Keratinocyte (primary cell): ENCODE measurements at regions not wholly inside any gene's neighbourhood (a gene's known extent, or its start where the extent isn't known, plus 50 kb on each side); places are given as distances from the start of the nearest gene placed in this dataset.

ENCODE experiments used
- DNase-seq: peaks from one replicate; pipeline ENCODE4 v3.0.0-alpha.2; 2011; ENCODE audit warnings: low read depth, missing footprints, low spot score
- FAIRE-seq: peaks from 2 replicates; lab custom pipeline; 2011; peaks lifted over from hg19 to GRCh38; lab: Jason Lieb, UNC
- H2AFZ ChIP-seq: 2 replicates; pipeline ENCODE4 v1.6.0; 2012; ENCODE audit warnings: low read length, control low read depth, inconsistent platforms; ENCODE audit not compliant: control insufficient read depth
- H3K27ac ChIP-seq: 2 replicates; pipeline ENCODE4 v1.5.1; 2011; ENCODE audit warnings: low read length; ENCODE audit not compliant: control insufficient read depth, insufficient read depth
- H3K27me3 ChIP-seq: 3 replicates; pipeline ENCODE4 v1.6.0; 2011; ENCODE audit warnings: low read length; ENCODE audit not compliant: control insufficient read depth, insufficient read depth; ENCODE audit errors: extremely low read depth
- H3K36me3 ChIP-seq, 2 experiments: 2 replicates in 1 of 2; 3 replicates in 1 of 2; pipeline ENCODE4 v1.5.1; 2011; ENCODE audit warnings: low read length in 2 of 2, mild to moderate bottlenecking in 1 of 2; ENCODE audit not compliant: control insufficient read depth in 2 of 2, insufficient read depth in 2 of 2; ENCODE audit errors: extremely low read depth in 1 of 2
- H3K4me1 ChIP-seq: 3 replicates; pipeline ENCODE4 v1.5.1; 2011; ENCODE audit warnings: low read length; ENCODE audit not compliant: control insufficient read depth, insufficient read depth; ENCODE audit errors: extremely low read depth
- H3K4me2 ChIP-seq: 3 replicates; pipeline ENCODE4 v1.6.0; 2011; ENCODE audit warnings: low read depth, low read length; ENCODE audit not compliant: control insufficient read depth, insufficient read depth; ENCODE audit errors: extremely low read depth
- H3K4me3 ChIP-seq, 3 experiments: fragments of 200-600 bp in 1 of 3; sonication (generic) in 1 of 3; 2 replicates in 2 of 3; 3 replicates in 1 of 3; pipeline ENCODE4 v1.5.1; 2011 to 2016; ENCODE audit warnings: low read length in 3 of 3, mild to moderate bottlenecking in 3 of 3, control low read depth in 2 of 3, inconsistent platforms in 1 of 3, low read depth in 1 of 3, mixed read lengths in 1 of 3, mixed run types in 1 of 3, moderate library complexity in 1 of 3; ENCODE audit not compliant: control insufficient read depth in 2 of 3, insufficient read depth in 2 of 3; ENCODE audit errors: extremely low read depth in 1 of 3
- H3K79me2 ChIP-seq: 2 replicates; pipeline ENCODE4 v1.6.0; 2012; ENCODE audit warnings: low read length; ENCODE audit not compliant: control insufficient read depth, insufficient read depth
- H3K9ac ChIP-seq: 3 replicates; pipeline ENCODE4 v1.6.0; 2011; ENCODE audit warnings: low read length; ENCODE audit not compliant: control insufficient read depth, insufficient read depth; ENCODE audit errors: extremely low read depth
- H3K9me1 ChIP-seq: 3 replicates; pipeline ENCODE4 v1.6.0; 2011; ENCODE audit warnings: low read length; ENCODE audit not compliant: control insufficient read depth, insufficient read depth; ENCODE audit errors: extremely low read depth
- H3K9me3 ChIP-seq: 2 replicates; pipeline ENCODE4 v1.5.1; 2012; ENCODE audit warnings: low read depth, low read length; ENCODE audit not compliant: control insufficient read depth
- H4K20me1 ChIP-seq: 3 replicates; pipeline ENCODE4 v1.6.0; 2011; ENCODE audit warnings: low read length; ENCODE audit not compliant: control insufficient read depth, insufficient read depth; ENCODE audit errors: extremely low read depth
- EZH2 ChIP-seq: IDR thresholded peaks from one replicate; pipeline ENCODE4 v1.6.1; 2012; ENCODE audit warnings: inconsistent platforms, mild to moderate bottlenecking, low read length, moderate library complexity
- dilution Hi-C: fragments of 300-500 bp; cut with MboI; formaldehyde crosslinking; loops from one replicate; pipeline ENCODE4 v1.7.0; 2020; ENCODE audit warnings: low sequenced_read_pairs; ENCODE audit not compliant: extremely low pct_ligation_motif_present
- TF ChIP-seq, protein P1 (sequence below), 3 experiments: IDR thresholded peaks in 1 of 3; conservative IDR thresholded peaks in 1 of 3; optimal IDR thresholded peaks in 1 of 3; 2 replicates in 2 of 3; 3 replicates in 1 of 3; pipeline versions ENCODE3 to v1.5.1; 2011; ENCODE audit warnings: low read length in 3 of 3, mild to moderate bottlenecking in 3 of 3, moderate library complexity in 2 of 3, control low read depth in 1 of 3, inconsistent platforms in 1 of 3; ENCODE audit not compliant: insufficient read depth in 2 of 3; ENCODE audit errors: extremely low read depth in 1 of 3

DNA sequence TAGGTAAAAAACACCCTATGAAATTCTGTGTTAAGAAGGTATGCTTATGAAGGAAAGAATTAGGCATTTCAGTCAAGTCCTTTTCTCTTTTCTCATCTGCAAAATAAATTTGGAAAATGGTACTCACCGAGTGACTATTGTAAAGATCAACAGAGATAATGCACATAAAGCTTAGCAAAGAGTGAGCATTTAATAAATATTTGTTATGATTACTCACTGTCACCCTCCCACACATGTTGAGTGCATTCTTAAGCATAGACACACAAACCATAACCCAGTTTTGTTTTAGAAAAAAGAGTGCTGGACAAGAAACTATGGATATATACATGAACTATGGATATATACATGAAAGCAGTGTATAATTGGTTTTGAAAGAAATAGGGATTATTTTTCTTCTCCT, 54.7 kb upstream of the PRLR start:
- H3K9me3 ChIP-seq = no peaks in the 10 kb centered on the region
- H3K27ac ChIP-seq = no peak overlapping the region
- no peak for TF ChIP-seq EZH2
- TF ChIP-seq, protein P1, sequence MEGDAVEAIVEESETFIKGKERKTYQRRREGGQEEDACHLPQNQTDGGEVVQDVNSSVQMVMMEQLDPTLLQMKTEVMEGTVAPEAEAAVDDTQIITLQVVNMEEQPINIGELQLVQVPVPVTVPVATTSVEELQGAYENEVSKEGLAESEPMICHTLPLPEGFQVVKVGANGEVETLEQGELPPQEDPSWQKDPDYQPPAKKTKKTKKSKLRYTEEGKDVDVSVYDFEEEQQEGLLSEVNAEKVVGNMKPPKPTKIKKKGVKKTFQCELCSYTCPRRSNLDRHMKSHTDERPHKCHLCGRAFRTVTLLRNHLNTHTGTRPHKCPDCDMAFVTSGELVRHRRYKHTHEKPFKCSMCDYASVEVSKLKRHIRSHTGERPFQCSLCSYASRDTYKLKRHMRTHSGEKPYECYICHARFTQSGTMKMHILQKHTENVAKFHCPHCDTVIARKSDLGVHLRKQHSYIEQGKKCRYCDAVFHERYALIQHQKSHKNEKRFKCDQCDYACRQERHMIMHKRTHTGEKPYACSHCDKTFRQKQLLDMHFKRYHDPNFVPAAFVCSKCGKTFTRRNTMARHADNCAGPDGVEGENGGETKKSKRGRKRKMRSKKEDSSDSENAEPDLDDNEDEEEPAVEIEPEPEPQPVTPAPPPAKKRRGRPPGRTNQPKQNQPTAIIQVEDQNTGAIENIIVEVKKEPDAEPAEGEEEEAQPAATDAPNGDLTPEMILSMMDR (optimal IDR thresholded peaks at IDR 0.05 in 1 of 3, IDR thresholded peaks at IDR 0.05 in 1 of 3, conservative IDR thresholded peaks at IDR 0.05 in 1 of 3; ENCODE audit: extremely low read depth in 1 of 3, insufficient read depth in 2 of 3, low read length in 3 of 3) = no peak
- H3K4me1 ChIP-seq = no peaks in the 10 kb centered on the region
- no peak overlapping the region for H3K9ac ChIP-seq
- dilution Hi-C loops = no loop called here
- no peaks in the 10 kb centered on the region for H4K20me1 ChIP-seq
- no peak overlapping the region for H2AFZ ChIP-seq
- no peaks in the 10 kb centered on the region for H3K36me3 ChIP-seq
- no peaks in the 10 kb centered on the region for H3K27me3 ChIP-seq
- no peaks in the 10 kb centered on the region for H3K79me2 ChIP-seq
- H3K4me3 ChIP-seq = no peak overlapping the region
- FAIRE-seq (no peak), DNase-seq (no peak)
- no peaks in the 10 kb centered on the region for H3K9me1 ChIP-seq
- H3K4me2 ChIP-seq = no peak overlapping the region

DNA sequence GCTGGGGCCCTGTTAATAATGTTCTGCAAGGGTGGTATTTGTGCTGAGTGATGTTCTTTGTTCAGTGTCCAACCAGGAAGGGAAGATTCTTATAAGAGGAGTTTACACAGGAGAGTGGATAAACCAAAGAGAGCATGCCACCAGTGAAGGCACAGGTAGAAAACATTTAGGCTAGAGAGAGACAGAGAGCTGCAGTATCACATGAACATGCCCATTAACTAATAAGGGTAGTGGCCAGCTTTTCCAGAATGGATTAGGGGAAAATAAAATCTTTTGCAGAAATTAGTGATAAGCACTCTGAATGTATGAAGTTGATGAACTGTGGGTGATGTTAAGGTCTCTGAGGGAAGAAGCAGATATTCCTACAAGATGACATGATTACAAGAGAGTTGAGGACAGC, 54.1 kb upstream of the PRLR start:
- no peak overlapping the region for H3K27ac ChIP-seq
- dilution Hi-C loops = no loop called here

More for the DNA sequence above, 54.1 kb upstream of the PRLR start:
- no peak overlapping the region for H3K4me3 ChIP-seq
- no peak for DNase-seq
- FAIRE-seq = no peak
- no peaks in the 10 kb centered on the region for H3K79me2 ChIP-seq
- no peaks in the 10 kb centered on the region for H3K9me1 ChIP-seq
- no peaks in the 10 kb centered on the region for H3K27me3 ChIP-seq
- no peak overlapping the region for H3K9ac ChIP-seq
- H3K4me1 ChIP-seq = no peaks in the 10 kb centered on the region
- H4K20me1 ChIP-seq = no peaks in the 10 kb centered on the region
- H3K9me3 ChIP-seq = no peaks in the 10 kb centered on the region
- H3K4me2 ChIP-seq = no peak overlapping the region
- H2AFZ ChIP-seq = no peak overlapping the region
- no peaks in the 10 kb centered on the region for H3K36me3 ChIP-seq
- TF ChIP-seq EZH2 = no peak
- TF ChIP-seq, protein P1 (optimal IDR thresholded peaks at IDR 0.05 in 1 of 3, IDR thresholded peaks at IDR 0.05 in 1 of 3, conservative IDR thresholded peaks at IDR 0.05 in 1 of 3; ENCODE audit: extremely low read depth in 1 of 3, insufficient read depth in 2 of 3, low read length in 3 of 3) = no peak
